HepG2 (cell line): ENCODE measurements at regions not wholly inside any gene's neighbourhood (a gene's known extent, or its start where the extent isn't known, plus 50 kb on each side); places are given as distances from the start of the nearest gene placed in this dataset.
A peak's percentile ranks its signal among the peaks of the same experiment; 100 is the strongest.

Experiments used
- ATAC-seq: fragments of 200-7000 bp; cut with Tn5 transposase; 3 replicates; pipeline ENCODE4 v1.9.1; 2020; ENCODE audit warnings: mild to moderate bottlenecking, moderate library complexity
- BruUV-seq: library from RNA; stranded (reverse); fragments of 400-500 nt; replicated peaks from 2 replicates; lab custom pipeline; 2021; lab: Mats Ljungman, UMichigan
- CTCF ChIA-PET: fragments of 300-600 bp; formaldehyde crosslinking; extraction: SDS; loops from one replicate; lab custom pipeline; 2021; ENCODE audit warnings: low total read pairs, inconsistent platforms, low intra/inter-chr PET ratio; lab: Yijun Ruan, JAX
- POLR2A ChIA-PET: fragments of 350-600 bp; sonication (Branson Sonifier 250); formaldehyde crosslinking; loops from one replicate; lab custom pipeline; 2020; ENCODE audit warnings: antibody characterized with exemption, inconsistent platforms; lab: Yijun Ruan, JAX
- DNase-seq: peaks from one replicate; pipeline ENCODE4 v3.0.0-alpha.2; 2015; ENCODE audit warnings: low spot score
- FAIRE-seq: peaks from 3 replicates; lab custom pipeline; 2011; peaks lifted over from hg19 to GRCh38; lab: Jason Lieb, UNC
- H2AFZ ChIP-seq: one replicate; pipeline ENCODE4 v1.6.1; 2011; ENCODE audit warnings: low read length, inconsistent platforms
- H3K27ac ChIP-seq: fragments of 300-600 bp; 3 replicates; pipeline ENCODE4 v1.8.0; 2011; ENCODE audit warnings: mixed run types, mild to moderate bottlenecking, mixed read lengths, low read length, inconsistent platforms; ENCODE audit not compliant: insufficient read depth; ENCODE audit errors: extremely low read length
- H3K27me3 ChIP-seq, 2 experiments: fragments of 200-600 bp in 1 of 2; 2 replicates in 1 of 2; 3 replicates in 1 of 2; pipeline versions ENCODE4 v1.6.0 to v1.8.0; 2011; ENCODE audit warnings: low read length in 2 of 2, mild to moderate bottlenecking in 2 of 2, moderate library complexity in 2 of 2, inconsistent platforms in 1 of 2; ENCODE audit not compliant: insufficient read depth in 2 of 2, control insufficient read depth in 1 of 2
- H3K36me3 ChIP-seq, 2 experiments: fragments of 200-600 bp in 1 of 2; replicated peaks in 1 of 2; 2 replicates in 1 of 2; 3 replicates in 1 of 2; pipeline versions ENCODE4 v1.5.1 to v1.8.0; 2011; ENCODE audit warnings: low read length in 2 of 2, inconsistent platforms in 1 of 2; ENCODE audit not compliant: insufficient read depth in 2 of 2, control insufficient read depth in 1 of 2
- H3K4me1 ChIP-seq: 2 replicates; pipeline ENCODE4 v1.5.1; 2012; ENCODE audit warnings: low read length, inconsistent platforms; ENCODE audit not compliant: insufficient read depth
- H3K4me2 ChIP-seq: 2 replicates; pipeline ENCODE4 v1.6.0; 2011; ENCODE audit warnings: low read depth, low read length, inconsistent platforms
- H3K4me3 ChIP-seq, 3 experiments: fragments of 200-600 bp in 1 of 3; sonication (generic), shearing (Covaris generic) in 1 of 3; replicated peaks in 1 of 3; 2 replicates each; pipeline ENCODE4 v1.5.1; 2011 to 2016; ENCODE audit warnings: low read length in 3 of 3, inconsistent platforms in 2 of 3, low read depth in 2 of 3, mild to moderate bottlenecking in 2 of 3, control low read depth in 1 of 3, mixed read lengths in 1 of 3; ENCODE audit not compliant: insufficient read depth in 1 of 3
- H3K79me2 ChIP-seq: one replicate; pipeline ENCODE4 v1.6.1; 2011; ENCODE audit warnings: low read length, inconsistent platforms; ENCODE audit not compliant: insufficient read depth
- H3K9ac ChIP-seq: 2 replicates; pipeline ENCODE4 v1.6.0; 2011; ENCODE audit warnings: mild to moderate bottlenecking, low read depth, low read length, inconsistent platforms; ENCODE audit not compliant: insufficient read depth
- H3K9me3 ChIP-seq: 2 replicates; pipeline ENCODE4 v1.5.1; 2012; ENCODE audit warnings: mild to moderate bottlenecking, low read length
- H4K20me1 ChIP-seq: 2 replicates; pipeline ENCODE4 v1.6.0; 2011; ENCODE audit warnings: inconsistent platforms, mild to moderate bottlenecking, low read length, moderate library complexity; ENCODE audit not compliant: insufficient read depth
- AFF4 ChIP-seq: sonication (generic); formaldehyde crosslinking; IDR thresholded peaks from 2 replicates; pipeline ENCODE4 v1.4.0; 2020; ENCODE audit warnings: missing genetic modification reagents
- MBNL3 ChIP-seq: fragments of 250-450 bp; sonication (Bioruptor Pico); conservative IDR thresholded peaks from 2 replicates; pipeline ENCODE4 v1.8.0; 2022; ENCODE audit warnings: mild to moderate bottlenecking, inconsistent platforms
- TFDP2 ChIP-seq: sonication (generic); formaldehyde crosslinking; IDR thresholded peaks from 2 replicates; pipeline ENCODE4 v1.4.0; 2020; ENCODE audit warnings: missing genetic modification reagents
- ZBTB38 ChIP-seq: sonication (generic); formaldehyde crosslinking; IDR thresholded peaks from 2 replicates; pipeline ENCODE4 v1.5.1; 2020; ENCODE audit warnings: mild to moderate bottlenecking, missing genetic modification reagents
- ZBTB7B ChIP-seq: sonication (generic); formaldehyde crosslinking; IDR thresholded peaks from 2 replicates; pipeline ENCODE4 v1.4.0; 2020; ENCODE audit warnings: missing genetic modification reagents
- ZNF337 ChIP-seq: sonication (generic); formaldehyde crosslinking; IDR thresholded peaks from 2 replicates; pipeline ENCODE4 v1.5.1; 2020; ENCODE audit warnings: missing genetic modification reagents, low read depth, mild to moderate bottlenecking, borderline replicate concordance
- ZNF572 ChIP-seq: sonication (generic); formaldehyde crosslinking; IDR thresholded peaks from 2 replicates; pipeline ENCODE4 v1.5.1; 2020; ENCODE audit warnings: mild to moderate bottlenecking, missing genetic modification reagents
- ZNF784 ChIP-seq: sonication (generic); formaldehyde crosslinking; IDR thresholded peaks from 2 replicates; pipeline ENCODE4 v1.5.1; 2020; ENCODE audit warnings: missing genetic modification reagents, mild to moderate bottlenecking, borderline replicate concordance
- ZNF788 ChIP-seq: sonication (generic); formaldehyde crosslinking; IDR thresholded peaks from 2 replicates; pipeline ENCODE4 v1.5.0; 2020; ENCODE audit warnings: mild to moderate bottlenecking, missing genetic modification reagents, borderline replicate concordance
- WGBS: methylation state at CpG from one replicate; pipeline ENCODE4 v1.1.6; 2017; ENCODE audit warnings: low lambda C conversion rate; 5-methylcytosine and 5-hydroxymethylcytosine counted together
- in situ Hi-C: cut with HindIII; loops from 2 replicates; pipeline ENCODE4 v1.10.0; 2017; ENCODE audit warnings: low pct_unique_long_range_greater_than_20kb; ENCODE audit not compliant: extremely low pct_ligation_motif_present
- intact Hi-C: fragments of 100-400 bp; cut with micrococcal nuclease; formaldehyde crosslinking; loops from one replicate; pipeline ENCODE4 v1.10.0; 2022; ENCODE audit not compliant: unreplicated experiment

DNA sequence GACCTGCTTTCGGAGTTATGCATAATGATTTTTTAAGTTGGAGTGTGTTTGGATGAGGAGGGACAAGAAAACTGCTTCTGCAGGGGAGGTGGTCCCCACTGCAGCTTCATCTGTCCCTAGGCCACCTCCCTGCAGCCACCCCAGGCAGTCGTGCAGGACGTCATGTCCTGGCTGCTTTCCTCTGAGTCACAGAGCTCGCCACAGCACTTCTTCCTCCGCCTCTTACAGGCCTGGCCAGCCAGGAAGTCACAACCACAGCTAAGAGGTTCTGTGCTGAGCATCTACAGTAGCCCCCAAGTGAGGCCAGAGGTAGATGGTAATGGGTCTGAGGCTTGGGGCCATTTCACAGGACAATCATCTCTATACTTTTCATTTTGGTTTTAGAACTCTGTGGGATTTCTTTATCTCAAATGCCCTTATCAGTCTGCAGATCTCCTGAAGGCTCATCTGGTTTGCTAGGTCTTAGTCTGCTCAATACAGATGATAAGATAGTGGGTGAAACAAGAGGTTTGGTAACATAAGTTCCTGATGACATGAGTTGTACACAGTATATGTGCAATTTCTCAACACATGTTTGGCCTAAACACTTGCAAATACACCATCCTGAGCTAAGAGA is 106.4 kb downstream of the ARF6 start:
- no peak overlapping the region for H3K4me2 ChIP-seq
- H3K4me1 ChIP-seq: peaks cover 58% of the 10 kb centered on the region
- no peak for ATAC-seq
- no peak for DNase-seq
- no peak overlapping the region for H3K4me3 ChIP-seq
- WGBS: 81% methylated on average over 5 of the region's 5 CpGs
- H3K9me3 ChIP-seq: no peaks in the 10 kb centered on the region
- POLR2A ChIA-PET: interaction anchor here (2.4 to 6.3 kb wide), 5 partner anchors 8 to 62 kb away, joined by 8 to 85 read pairs (median 66); no protein-coding TSS in a partner anchor
- H3K27ac ChIP-seq: no peak overlapping the region
- no TSS peak for BruUV-seq
- H3K36me3 ChIP-seq: no peaks in the 10 kb centered on the region
- no peak overlapping the region for H2AFZ ChIP-seq
- no peak for FAIRE-seq
- H3K27me3 ChIP-seq: no peaks in the 10 kb centered on the region
- intact Hi-C loops: no loop called here
- in situ Hi-C loops: no loop called here
- CTCF ChIA-PET: no interaction called here
- TF ChIP-seq ZBTB38 (CRISPR knock-in tag): 0 out of 2 replicates have a peak, but pooled peaks have one; percentile 43
- TF ChIP-seq TFDP2 (CRISPR knock-in tag): no peak
- no peak for TF ChIP-seq ZNF337 (CRISPR knock-in tag)
- no peaks in the 10 kb centered on the region for H3K79me2 ChIP-seq
- H4K20me1 ChIP-seq: no peaks in the 10 kb centered on the region
- H3K9ac ChIP-seq: no peak overlapping the region

- intact Hi-C loops: loop anchor here (5.0 to 10.0 kb wide), 4 partner anchors 33 to 107 kb away; no protein-coding TSS in a partner anchor
- peak overlapping the region; percentile 81 for H3K4me2 ChIP-seq
- in situ Hi-C loops: loop anchor here (5.0 kb wide), 2 partner anchors 107 to 108 kb away; partner anchors contain the start of gene ARF6
- no peak overlapping the region for H2AFZ ChIP-seq
- no peaks in the 10 kb centered on the region for H3K36me3 ChIP-seq
- ATAC-seq (no peak), FAIRE-seq (no peak), DNase-seq (no peak)
- H3K9me3 ChIP-seq: no peaks in the 10 kb centered on the region
- no peaks in the 10 kb centered on the region for H3K79me2 ChIP-seq
- H3K4me3 ChIP-seq: peak overlapping the region in 1 of 3 experiments; percentile 58; a peak in 2 of 6 replicates
- H3K4me1 ChIP-seq: peaks cover 58% of the 10 kb centered on the region
- BruUV-seq: no TSS peak
- peak overlapping the region; percentile 86 for H3K27ac ChIP-seq
- peak overlapping the region; percentile 76 for H3K9ac ChIP-seq
- WGBS: 83% methylated on average over 13 of the region's 13 CpGs
- CTCF ChIA-PET: no interaction called here
- H4K20me1 ChIP-seq: no peaks in the 10 kb centered on the region
- H3K27me3 ChIP-seq: no peaks in the 10 kb centered on the region
- POLR2A ChIA-PET: interaction anchor here (2.4 to 6.3 kb wide), 7 partner anchors 9 to 106 kb away, joined by 6 to 85 read pairs (median 14); no protein-coding TSS in a partner anchor
- TF ChIP-seq MBNL3 (CRISPR knock-in tag) (no peak), AFF4 (no peak), ZBTB7B (no peak), ZNF788 (CRISPR knock-in tag) (0 out of 2 replicates have a peak, but pooled peaks have one; percentile 31), ZNF784 (CRISPR knock-in tag) (0 out of 2 replicates have a peak, but pooled peaks have one; percentile 20), ZNF572 (CRISPR knock-in tag) (no peak)
Measured at GRCh38 chr14:49999826-50000379, 107.0 kb downstream of the ARF6 start.
